Stimulated activated CD8-positive, alpha-beta memory T cell treated with anti-CD3 and anti-CD28 coated beads, Interleukin-15, amount 100 ng/mL, for 1 hour (primary cell): ENCODE measurements at regions not wholly inside any gene's neighbourhood (a gene's known extent, or its start where the extent isn't known, plus 50 kb on each side); places are given as distances from the start of the nearest gene placed in this dataset.

Source experiments
- DNase-seq: peaks from one replicate; pipeline ENCODE4 v3.0.0-alpha.2; 2020; ENCODE audit warnings: low read depth

- no peak for DNase-seq
Observed at GRCh38 chr3:72022027-72022426, 237.1 kb upstream of the PROK2 start.

GRCh38 chr3:72021531-72021930 is 236.6 kb upstream of the PROK2 start:
- DNase-seq, result no peak

- no peak for DNase-seq
Observed at GRCh38 chr3:72018343-72018984, 233.5 kb upstream of the PROK2 start.

GRCh38 chr3:72017935-72018334 is 233.0 kb upstream of the PROK2 start:
- no peak for DNase-seq

DNA sequence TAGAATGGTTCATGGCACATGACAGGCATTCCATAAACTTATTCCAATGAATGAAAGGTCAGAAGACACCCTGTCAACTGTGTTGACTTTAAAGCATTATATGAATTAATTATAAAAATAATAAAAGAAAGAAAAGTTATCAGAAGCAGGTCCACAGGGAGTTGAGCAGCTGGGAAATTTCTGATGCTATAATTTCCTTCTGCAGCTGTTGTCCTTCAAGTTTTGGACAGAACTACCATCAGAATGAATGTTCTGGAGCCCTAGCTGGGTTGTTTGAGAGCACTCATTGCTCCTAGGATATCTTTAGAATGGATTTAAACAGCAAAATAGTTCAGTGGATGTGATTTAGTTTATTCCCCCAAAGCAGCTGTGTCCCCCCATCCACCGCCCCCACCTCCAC is 232.4 kb upstream of the PROK2 start:
- no peak for DNase-seq

DNA sequence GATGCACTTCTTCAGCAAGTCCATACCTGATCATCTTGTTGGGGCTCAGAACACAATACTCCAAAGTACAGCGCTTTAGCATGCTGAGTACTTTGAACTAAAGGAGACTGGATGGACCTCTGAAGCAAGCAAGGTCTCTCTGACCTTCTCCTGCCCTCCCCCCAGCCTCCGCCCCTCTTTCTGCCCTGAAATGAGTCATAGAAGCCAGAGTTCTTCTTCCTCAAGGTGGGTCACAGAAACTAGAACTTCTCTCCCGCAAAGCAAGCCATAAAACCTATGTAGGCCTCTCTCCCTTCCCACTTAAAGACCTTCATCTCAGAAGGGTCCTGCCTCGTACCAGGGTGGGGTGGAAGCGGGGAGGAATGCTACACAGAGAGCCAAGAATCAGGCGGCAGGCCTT is 230.5 kb upstream of the PROK2 start:
- DNase-seq, result no peak

DNA sequence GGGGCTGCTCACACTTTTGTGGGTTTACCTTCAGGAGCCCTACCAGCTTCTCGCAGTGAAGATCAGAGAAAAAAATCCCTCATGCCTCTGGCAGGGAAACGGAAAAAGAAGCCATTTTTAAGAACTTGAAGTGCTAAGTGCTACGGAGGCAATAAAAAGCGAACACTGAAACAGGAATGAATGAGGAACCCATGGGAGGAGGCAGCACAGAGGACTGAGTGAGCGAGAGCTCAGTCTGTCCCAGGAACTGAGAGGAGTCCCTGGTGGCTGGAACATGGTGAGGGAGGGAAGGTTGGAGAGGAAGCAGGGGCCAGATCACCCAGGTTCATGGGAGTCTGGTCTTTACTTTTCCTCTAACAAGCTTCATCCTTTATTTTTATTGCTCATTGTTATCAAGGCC is 228.1 kb upstream of the PROK2 start:
- DNase-seq, result no peak

GRCh38 chr3:72012363-72012762 is 227.4 kb upstream of the PROK2 start:
- DNase-seq, result no peak

GRCh38 chr3:72011485-72011884 is 226.5 kb upstream of the PROK2 start:
- DNase-seq, result no peak

DNA sequence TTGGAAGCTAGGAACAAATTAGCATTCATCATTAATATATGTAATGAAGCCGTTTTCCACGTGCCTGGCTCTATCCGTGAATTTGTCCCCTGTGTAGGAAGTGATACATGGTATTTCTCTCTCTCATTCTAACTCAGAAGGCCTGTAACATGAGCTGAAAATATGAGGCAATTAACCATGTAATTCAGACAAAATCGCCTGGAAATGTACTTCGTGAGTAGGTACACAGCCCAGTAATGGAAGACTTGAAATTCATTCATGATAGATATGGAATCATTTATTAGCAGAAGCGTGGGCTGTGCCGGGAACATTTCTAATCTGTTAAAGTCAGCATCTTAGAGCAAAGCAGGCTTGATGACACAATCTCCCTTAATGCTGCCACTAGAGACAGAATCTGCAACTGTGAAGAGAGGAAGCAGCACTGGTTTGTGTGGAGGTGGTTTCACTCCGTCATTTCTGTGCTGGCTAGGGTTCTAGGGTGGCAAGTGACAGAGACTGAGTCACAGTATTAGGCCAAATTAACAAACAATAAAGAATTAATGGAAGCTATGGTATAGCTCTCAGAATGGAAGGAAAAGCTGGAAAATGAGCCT is 225.0 kb upstream of the PROK2 start:
- DNase-seq, result no peak

DNA sequence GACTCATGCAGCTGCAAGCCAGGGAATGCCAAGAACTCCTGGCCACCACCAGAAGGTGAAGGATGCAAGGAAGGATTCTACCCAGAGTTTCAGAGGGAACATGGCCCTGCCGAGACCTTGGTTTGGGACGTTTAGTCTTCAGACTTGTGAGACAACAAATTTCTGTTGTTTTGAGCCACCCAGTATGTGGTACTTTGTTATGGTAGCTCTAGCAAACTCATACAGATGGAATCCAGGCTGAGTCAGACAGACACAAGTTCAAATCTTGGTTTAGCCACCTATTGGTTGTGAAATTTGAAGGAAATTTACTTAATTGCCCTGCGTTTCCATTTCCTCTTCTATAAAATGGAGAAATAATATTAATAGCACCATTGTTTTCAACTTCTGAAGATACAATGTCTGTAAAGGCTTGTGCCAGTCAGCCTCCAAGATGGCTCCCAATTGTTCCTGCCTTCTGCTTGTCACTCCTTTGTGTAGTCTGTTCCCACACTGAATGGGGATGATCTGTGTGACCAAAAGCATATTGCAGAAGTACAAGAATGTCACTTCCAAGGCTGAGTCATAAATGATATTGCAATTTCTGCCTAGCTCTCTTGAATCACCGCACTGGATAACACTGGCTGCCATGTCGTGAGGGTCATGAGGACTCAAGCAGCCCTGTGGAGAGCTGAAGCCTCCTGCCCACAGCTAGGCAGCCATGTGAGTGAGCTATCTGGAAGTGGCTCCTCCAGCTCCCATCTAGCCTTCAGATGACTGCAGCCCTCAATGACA is 223.5 kb upstream of the PROK2 start:
- no peak for DNase-seq

GRCh38 chr3:72006631-72007556 is 221.9 kb upstream of the PROK2 start:
- no peak for DNase-seq

- DNase-seq, result no peak
Observed at GRCh38 chr3:72004749-72005292, 219.9 kb upstream of the PROK2 start.

DNA sequence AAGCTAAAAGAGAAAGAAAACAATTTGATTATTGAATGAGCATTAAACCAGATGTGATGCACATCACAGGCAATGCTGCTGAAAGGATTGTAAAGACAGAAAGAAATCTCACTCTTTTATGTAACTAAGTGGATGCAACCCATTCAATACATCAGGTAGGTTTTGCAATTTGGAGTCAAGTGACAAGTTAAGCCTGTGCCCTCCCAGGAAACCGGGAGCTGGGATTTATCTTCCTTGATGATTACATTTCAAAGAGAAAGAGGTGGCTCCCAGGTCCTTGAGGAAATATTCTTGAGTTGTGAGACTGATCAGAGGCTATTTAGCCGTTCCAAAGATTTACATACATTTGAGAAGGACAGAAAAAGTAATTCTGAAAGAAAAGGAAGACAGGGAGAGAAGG is 219.0 kb upstream of the PROK2 start:
- no peak for DNase-seq

GRCh38 chr3:72001758-72002157 is 216.8 kb upstream of the PROK2 start:
- DNase-seq, result no peak

DNA sequence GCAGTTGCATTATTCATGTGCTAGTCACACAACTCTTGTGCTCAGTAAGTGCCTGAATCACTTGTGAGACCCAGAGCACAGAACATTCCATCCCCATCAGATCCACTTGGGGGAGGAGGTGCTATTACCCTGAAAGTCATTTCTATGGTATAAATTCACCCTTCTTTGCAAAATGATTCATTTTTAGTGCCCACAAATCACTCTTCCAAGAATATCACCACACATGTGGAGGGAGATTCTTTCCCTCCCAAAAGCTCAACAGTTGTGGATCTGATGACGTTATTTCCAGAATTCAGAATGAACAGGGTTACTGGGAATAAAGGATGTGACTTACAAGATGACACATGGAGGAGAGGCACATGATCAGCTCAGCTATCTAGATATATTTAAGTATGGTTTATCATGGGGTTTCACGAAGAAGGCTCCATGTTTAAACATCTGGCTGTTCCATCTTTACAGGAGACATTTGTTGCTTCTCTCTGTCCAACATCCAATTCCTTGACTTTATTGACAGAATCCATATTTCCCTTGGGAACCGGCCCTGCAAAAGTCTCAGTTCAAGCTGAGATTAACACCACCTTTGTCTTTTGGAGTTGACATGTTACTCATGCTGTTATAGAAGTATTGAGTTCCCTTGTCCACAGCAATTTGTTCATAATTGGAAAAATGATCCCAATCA is 214.2 kb upstream of the PROK2 start:
- DNase-seq, result no peak

DNA sequence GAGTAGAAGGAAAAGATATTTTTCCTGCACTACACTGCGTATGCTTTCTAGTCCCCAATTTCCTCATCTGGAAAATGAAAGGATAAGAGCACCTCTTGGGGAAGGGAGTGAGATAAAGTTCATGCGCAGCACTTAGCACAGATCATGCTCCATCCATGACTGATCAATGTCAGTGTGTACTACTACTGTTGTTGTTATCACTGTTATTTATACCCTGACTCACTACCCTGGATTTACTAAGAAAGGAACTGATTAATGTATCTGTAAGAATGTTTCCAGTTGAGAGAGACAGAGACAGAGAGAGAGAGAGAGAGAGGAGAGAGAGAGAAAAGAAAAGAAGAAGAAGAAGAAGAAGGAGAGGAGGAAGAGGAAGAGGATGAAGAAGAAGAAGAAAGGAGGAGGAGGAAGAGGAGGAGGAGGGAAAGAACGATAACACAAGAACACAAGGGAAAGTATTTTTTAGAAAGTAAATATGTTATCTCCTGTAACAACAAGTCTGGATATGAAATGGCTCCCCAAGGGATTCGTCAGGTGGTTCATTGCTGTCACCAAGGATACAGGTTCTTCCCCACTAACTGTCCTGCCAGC is 212.2 kb upstream of the PROK2 start:
- DNase-seq, result no peak

DNA sequence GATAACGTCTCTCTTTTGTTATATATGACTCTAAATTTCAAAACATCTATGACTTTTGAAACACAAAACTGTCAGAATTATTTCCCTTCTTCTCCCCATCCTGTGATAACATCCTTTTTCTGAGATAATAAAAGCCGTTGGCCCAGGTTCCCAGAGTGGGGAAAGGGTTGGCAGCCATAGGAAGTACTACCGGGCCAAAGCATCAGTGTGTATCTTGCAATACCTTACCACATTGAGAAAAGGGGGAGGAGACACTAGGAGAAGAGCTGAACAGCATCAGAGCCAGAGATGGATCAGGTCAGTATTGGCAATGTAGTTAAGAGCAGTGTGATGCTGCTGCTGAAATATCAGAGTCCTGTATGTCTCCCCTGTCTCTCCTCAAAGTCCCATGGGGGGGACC is 210.0 kb upstream of the PROK2 start:
- no peak for DNase-seq

- no peak for DNase-seq
Observed at GRCh38 chr3:71994203-71994602, 209.3 kb upstream of the PROK2 start.

DNA sequence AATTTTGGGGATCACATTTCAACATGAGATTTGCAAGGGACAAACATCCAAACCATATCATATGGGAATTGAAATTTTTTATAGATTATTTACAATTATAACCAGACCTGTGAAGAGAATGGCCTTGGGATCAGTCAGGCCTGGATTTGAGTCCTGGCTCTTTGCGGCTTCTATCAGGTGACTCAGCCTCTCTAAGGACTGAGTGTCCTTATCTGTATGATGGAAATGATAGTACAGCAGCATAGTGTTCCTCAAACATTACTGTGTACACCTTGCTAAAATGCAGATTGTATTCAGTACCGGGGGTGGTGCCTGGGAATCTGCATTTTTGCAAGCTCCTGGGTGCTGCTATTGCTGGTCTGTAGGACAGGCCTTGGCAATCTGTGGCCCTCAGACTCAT is 206.7 kb upstream of the PROK2 start:
- DNase-seq, result no peak

GRCh38 chr3:71991046-71991445 is 206.1 kb upstream of the PROK2 start:
- DNase-seq, result no peak
